Spleen (tissue), 11 donors: ENCODE measurements at regions not wholly inside any gene's neighbourhood (a gene's known extent, or its start where the extent isn't known, plus 50 kb on each side); places are given as distances from the start of the nearest gene placed in this dataset.

Experiments used
- DNase-seq: peaks from one replicate; pipeline ENCODE4 v3.0.0-alpha.2; 2020
- H3K27ac ChIP-seq, 8 donors: fragments of 200-600 bp; sonication (generic) in 7 of 8; 1 replicate in 4 of 8; 2 replicates in 4 of 8; pipeline versions ENCODE4 v1.5.0 to v1.8.0; 2016 to 2021; ENCODE audit warnings: inconsistent platforms in 4 of 8, mild to moderate bottlenecking in 4 of 8, moderate library complexity in 1 of 8
- H3K27me3 ChIP-seq, 7 donors: fragments of 200-600 bp; sonication (generic) in 6 of 7; replicated peaks in 1 of 7; 1 replicate in 4 of 7; 2 replicates in 3 of 7; pipeline versions ENCODE4 v1.5.0 to v1.8.0; 2016 to 2021; ENCODE audit warnings: inconsistent platforms in 3 of 7, mild to moderate bottlenecking in 1 of 7
- H3K36me3 ChIP-seq, 6 donors: fragments of 200-600 bp; sonication (generic) in 5 of 6; 1 replicate in 4 of 6; 2 replicates in 2 of 6; pipeline versions ENCODE4 v1.5.0 to v1.8.0; 2016 to 2021; ENCODE audit warnings: inconsistent platforms in 2 of 6
- H3K4me1 ChIP-seq, 6 donors: fragments of 200-600 bp; sonication (generic) in 5 of 6; 1 replicate in 3 of 6; 2 replicates in 3 of 6; pipeline versions ENCODE4 v1.5.0 to v1.8.0; 2016 to 2021; ENCODE audit warnings: inconsistent platforms in 3 of 6
- H3K4me3 ChIP-seq, 8 donors: fragments of 200-600 bp; sonication (generic) in 7 of 8; 1 replicate in 4 of 8; 2 replicates in 4 of 8; pipeline versions ENCODE4 v1.5.0 to v1.8.0; 2016 to 2021; ENCODE audit warnings: inconsistent platforms in 4 of 8, mild to moderate bottlenecking in 4 of 8, moderate library complexity in 2 of 8
- H3K9me3 ChIP-seq, 8 donors: fragments of 200-600 bp; sonication (generic) in 7 of 8; 1 replicate in 4 of 8; 2 replicates in 4 of 8; pipeline versions ENCODE4 v1.5.0 to v1.8.0; 2016 to 2021; ENCODE audit warnings: inconsistent platforms in 4 of 8
- POLR2A ChIP-seq, 3 donors: fragments of 450-650 bp; IDR thresholded peaks; one replicate each; pipeline ENCODE4 v1.5.1; 2017; ENCODE audit warnings: antibody characterized with exemption in 3 of 3, mild to moderate bottlenecking in 1 of 3
- POLR2AphosphoS5 ChIP-seq, 3 donors: sonication (generic); formaldehyde crosslinking; IDR thresholded peaks; one replicate each; pipeline ENCODE4 v1.5.1; 2017; ENCODE audit warnings: antibody characterized with exemption in 3 of 3
- WGBS, 5 donors: extraction: QIAGEN DNeasy Blood & Tissue Kit in 3 of 5; methylation state at CpG; one replicate each; pipeline versions ENCODE4 v1.1.5 to v1.1.7; 2013 to 2018; 5-methylcytosine and 5-hydroxymethylcytosine counted together
- intact Hi-C: fragments of 100-400 bp; cut with DNase I; formaldehyde crosslinking; loops from one replicate; pipeline ENCODE4 v1.15.0; 2023; ENCODE audit warnings: low total_unique reads
- TF ChIP-seq, protein P1 (sequence below), 11 experiments: fragments of 200-600 bp in 7 of 11; fragments of 450-650 bp in 4 of 11; sonication (generic) in 4 of 11; IDR thresholded peaks in 8 of 11; conservative IDR thresholded peaks in 3 of 11; 1 replicate in 7 of 11; 2 replicates in 4 of 11; pipeline versions ENCODE4 v1.4.0 to v1.8.0; 2016 to 2021; ENCODE audit warnings: antibody characterized with exemption in 11 of 11, inconsistent platforms in 4 of 11, mild to moderate bottlenecking in 1 of 11
- donor health status: healthy with polysubstance abuse.
- donor health status: DM: no; HTN: no; CAD: no; lungs with moderate emphysema.
- donor health status: DM: no; HTN: no; CAD: no.
- donor health status: Bipolar disorder and iron deficiency.
- donor health status: healthy.
- donor health status: DM: no; HTN: no; CAD: no.
- donor health status: DM: yes; HTN: yes; CAD: no.

DNA sequence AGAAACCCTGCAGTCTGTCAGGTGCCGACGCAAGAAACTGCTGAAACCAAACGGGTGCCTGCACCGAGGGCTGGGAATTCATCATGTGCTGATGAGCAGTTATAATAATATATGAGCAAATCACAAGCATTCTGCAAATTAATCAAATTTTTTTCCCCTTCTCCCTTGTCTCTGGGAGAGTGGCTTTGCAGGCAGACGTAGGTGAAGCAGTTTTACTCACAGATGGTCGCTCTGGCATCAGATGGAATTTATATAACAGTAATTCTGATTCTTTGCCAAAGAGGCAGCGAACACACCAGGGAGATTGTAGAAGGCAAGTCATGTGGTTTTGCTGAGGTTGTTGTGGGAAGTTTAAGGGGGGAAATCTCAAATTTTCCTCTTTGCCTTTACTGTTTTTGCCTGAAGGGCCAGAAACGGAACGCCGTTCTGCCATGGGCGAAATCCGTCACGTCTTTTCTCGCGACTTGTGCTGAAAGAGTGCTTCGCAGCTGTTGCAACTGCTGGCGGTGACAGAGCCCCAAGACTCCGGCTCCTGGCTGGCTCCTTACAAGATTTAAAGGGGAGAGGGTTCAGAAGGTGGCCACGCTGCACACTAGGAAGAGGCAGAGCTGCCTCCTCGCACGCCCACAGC, 320.1 kb downstream of the ZNF536 start:
- no peak for TF ChIP-seq POLR2AphosphoS5 (IDR thresholded peaks at IDR 0.05)
- TF ChIP-seq, protein P1, sequence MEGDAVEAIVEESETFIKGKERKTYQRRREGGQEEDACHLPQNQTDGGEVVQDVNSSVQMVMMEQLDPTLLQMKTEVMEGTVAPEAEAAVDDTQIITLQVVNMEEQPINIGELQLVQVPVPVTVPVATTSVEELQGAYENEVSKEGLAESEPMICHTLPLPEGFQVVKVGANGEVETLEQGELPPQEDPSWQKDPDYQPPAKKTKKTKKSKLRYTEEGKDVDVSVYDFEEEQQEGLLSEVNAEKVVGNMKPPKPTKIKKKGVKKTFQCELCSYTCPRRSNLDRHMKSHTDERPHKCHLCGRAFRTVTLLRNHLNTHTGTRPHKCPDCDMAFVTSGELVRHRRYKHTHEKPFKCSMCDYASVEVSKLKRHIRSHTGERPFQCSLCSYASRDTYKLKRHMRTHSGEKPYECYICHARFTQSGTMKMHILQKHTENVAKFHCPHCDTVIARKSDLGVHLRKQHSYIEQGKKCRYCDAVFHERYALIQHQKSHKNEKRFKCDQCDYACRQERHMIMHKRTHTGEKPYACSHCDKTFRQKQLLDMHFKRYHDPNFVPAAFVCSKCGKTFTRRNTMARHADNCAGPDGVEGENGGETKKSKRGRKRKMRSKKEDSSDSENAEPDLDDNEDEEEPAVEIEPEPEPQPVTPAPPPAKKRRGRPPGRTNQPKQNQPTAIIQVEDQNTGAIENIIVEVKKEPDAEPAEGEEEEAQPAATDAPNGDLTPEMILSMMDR (IDR thresholded peaks at IDR 0.05 in 8 of 11, conservative IDR thresholded peaks at IDR 0.05 in 3 of 11), result no peak
- no peak for TF ChIP-seq POLR2A (IDR thresholded peaks at IDR 0.05)
- DNase-seq, result no peak
- Histone ChIP-seq H3K27me3 (peaks cover 0 to 66% (median 0%) of the 10 kb centered on the region in 7 donors), H3K9me3 (no peaks in the 10 kb centered on the region), H3K4me1 (peaks cover 0 to 6% (median 0%) of the 10 kb centered on the region in 6 donors), H3K36me3 (no peaks in the 10 kb centered on the region), H3K4me3 (no peak overlapping the region), H3K27ac (no peak overlapping the region)
- 15 to 48% (median 37%) methylated on average over 21 of the region's 21 CpGs for WGBS, 5 donors
- intact Hi-C loops, result no loop called here

DNA sequence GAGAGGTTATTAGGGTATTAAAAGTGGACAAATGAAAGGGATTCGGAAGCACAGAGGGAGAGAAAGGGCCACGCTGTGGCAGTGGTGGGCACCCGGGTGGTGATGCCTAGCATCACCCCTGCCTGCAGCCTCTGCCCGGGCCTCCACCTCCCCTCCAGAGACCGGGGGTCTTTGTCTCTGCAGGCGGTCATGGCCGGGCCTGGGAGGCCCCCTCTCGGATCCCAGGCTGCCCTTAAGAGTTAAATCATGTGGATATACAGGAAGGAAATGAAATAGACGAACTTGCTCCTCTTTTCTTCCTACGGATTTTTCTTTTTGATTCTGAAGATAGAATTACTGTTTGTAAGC, 319.6 kb downstream of the ZNF536 start:
- Histone ChIP-seq H3K9me3 (no peaks in the 10 kb centered on the region), H3K4me3 (no peak overlapping the region), H3K27ac (no peak overlapping the region), H3K4me1 (peaks cover 0 to 11% (median 2%) of the 10 kb centered on the region in 6 donors), H3K36me3 (no peaks in the 10 kb centered on the region), H3K27me3 (peaks cover 0 to 71% (median 0%) of the 10 kb centered on the region in 7 donors)
- intact Hi-C loops, result no loop called here
- 34 to 39% (median 38%) methylated on average over 10 of the region's 10 CpGs for WGBS, 5 donors
- no peak for TF ChIP-seq POLR2A (IDR thresholded peaks at IDR 0.05)
- no peak for DNase-seq

DNA sequence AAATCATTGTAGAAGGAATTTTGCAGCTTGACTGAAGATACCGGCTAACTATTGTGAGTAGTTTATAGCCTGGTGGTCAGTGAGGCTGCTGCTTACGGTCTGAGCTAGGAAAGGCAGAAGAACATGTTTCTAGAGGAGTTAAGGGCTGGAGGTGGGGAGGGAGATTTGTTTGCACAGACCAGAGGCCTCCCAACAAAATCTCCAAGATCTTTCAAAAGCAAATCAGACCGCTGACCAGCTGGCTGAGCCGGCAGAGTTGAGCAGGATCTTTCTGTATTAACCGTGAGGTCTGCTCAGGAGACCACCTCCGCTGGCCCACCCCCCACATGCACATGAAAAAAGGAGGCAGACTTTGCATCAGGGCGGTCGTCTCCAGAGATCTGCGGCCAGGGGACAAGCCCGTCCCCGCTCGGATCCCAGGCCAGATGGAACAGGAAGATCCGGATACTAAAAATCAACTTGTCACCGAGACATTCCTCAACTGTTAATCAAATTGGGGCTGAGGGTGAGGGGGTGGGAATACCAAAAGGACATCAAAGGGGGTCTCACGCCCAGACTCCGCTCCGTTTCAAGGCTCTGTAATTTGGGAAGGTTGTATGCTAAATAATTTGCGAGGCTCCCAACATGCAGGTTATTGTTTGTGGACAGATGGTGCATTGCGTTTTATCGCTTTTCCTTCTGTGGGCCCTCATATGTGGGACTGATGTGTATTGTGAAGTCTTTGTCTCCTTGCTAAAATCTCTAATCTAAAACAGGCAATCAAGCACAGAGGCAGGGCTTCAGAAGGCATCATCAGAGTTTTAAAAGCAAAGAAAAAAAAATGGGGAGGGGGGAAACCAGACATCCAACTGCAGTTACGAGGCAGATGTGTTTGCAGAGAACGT, 319.0 kb downstream of the ZNF536 start:
- H3K27me3 ChIP-seq, result peaks cover 0 to 78% (median 4%) of the 10 kb centered on the region in 7 donors
- TF ChIP-seq POLR2AphosphoS5 (IDR thresholded peaks at IDR 0.05), result no peak
- TF ChIP-seq POLR2A (IDR thresholded peaks at IDR 0.05), result no peak
- TF ChIP-seq, protein P1 (IDR thresholded peaks at IDR 0.05 in 8 of 11, conservative IDR thresholded peaks at IDR 0.05 in 3 of 11), result no peak
- no peaks in the 10 kb centered on the region for H3K9me3 ChIP-seq
- intact Hi-C loops, result no loop called here
- H3K27ac ChIP-seq, result no peak overlapping the region
- H3K4me3 ChIP-seq, result no peak overlapping the region
- H3K4me1 ChIP-seq, result peaks cover 0 to 16% (median 2%) of the 10 kb centered on the region in 6 donors
- DNase-seq, result no peak
- WGBS, 5 donors, result 50 to 71% (median 58%) methylated on average over 22 of the region's 22 CpGs
- no peaks in the 10 kb centered on the region for H3K36me3 ChIP-seq

DNA sequence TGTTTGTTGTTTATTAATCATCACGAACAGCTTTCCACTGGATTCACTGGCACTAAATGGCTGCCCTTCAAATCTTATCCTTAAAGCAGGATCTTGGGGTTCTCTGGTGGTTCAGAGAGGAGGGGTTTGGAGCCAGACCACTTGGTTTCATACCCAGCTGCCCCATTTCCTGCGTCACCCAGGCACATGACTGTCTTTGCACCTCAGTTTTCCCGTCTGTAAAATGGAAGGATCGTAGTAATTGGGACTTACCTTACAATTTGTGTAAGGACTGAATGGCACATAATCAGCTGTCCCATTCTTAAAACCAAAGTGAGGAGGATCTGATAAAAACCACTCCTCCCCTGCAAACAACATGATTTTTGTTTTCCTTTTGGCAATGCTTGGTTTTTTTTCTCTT, 318.3 kb downstream of the ZNF536 start:
- 83 to 92% (median 88%) methylated on average over 4 of the region's 4 CpGs for WGBS, 5 donors
- peaks cover 0 to 16% (median 2%) of the 10 kb centered on the region in 6 donors for H3K4me1 ChIP-seq
- H3K36me3 ChIP-seq, result no peaks in the 10 kb centered on the region
- TF ChIP-seq, protein P1 (IDR thresholded peaks at IDR 0.05 in 8 of 11, conservative IDR thresholded peaks at IDR 0.05 in 3 of 11), result no peak
- TF ChIP-seq POLR2AphosphoS5 (IDR thresholded peaks at IDR 0.05), result no peak
- no peak for TF ChIP-seq POLR2A (IDR thresholded peaks at IDR 0.05)
- no peak overlapping the region for H3K27ac ChIP-seq
- intact Hi-C loops, result no loop called here
- H3K27me3 ChIP-seq, result peaks cover 0 to 84% (median 4%) of the 10 kb centered on the region in 7 donors
- no peak overlapping the region for H3K4me3 ChIP-seq
- no peak for DNase-seq
- no peaks in the 10 kb centered on the region for H3K9me3 ChIP-seq
